COLO668 (cell line): ENCODE measurements at regions not wholly inside any gene's neighbourhood (a gene's known extent, or its start where the extent isn't known, plus 50 kb on each side); places are given as distances from the start of the nearest gene placed in this dataset.

ENCODE experiments used
- DNase-seq: peaks from one replicate; lab custom pipeline; 2025; ENCODE audit not compliant: unreplicated experiment; lab: John Stamatoyannopoulos, UW

GRCh38 chr7:136551618-136552017 is 316.8 kb upstream of the CHRM2 start:
- no peak for DNase-seq

- no peak for DNase-seq
Observed at GRCh38 chr7:136549756-136550155, 318.7 kb upstream of the CHRM2 start.

- DNase-seq: no peak
Observed at GRCh38 chr7:136533732-136534131, 334.7 kb upstream of the CHRM2 start.

GRCh38 chr7:136530831-136531230 is 337.6 kb upstream of the CHRM2 start:
- DNase-seq: no peak

- DNase-seq: no peak
Observed at GRCh38 chr7:136528329-136528728, 340.1 kb upstream of the CHRM2 start.

- DNase-seq: no peak
Observed at GRCh38 chr7:136527554-136527953, 340.9 kb upstream of the CHRM2 start.

GRCh38 chr7:136526408-136527105 is 341.9 kb upstream of the CHRM2 start:
- no peak for DNase-seq

- DNase-seq: no peak
Observed at GRCh38 chr7:136523571-136523970, 344.9 kb upstream of the CHRM2 start.

GRCh38 chr7:136517971-136518370 is 350.5 kb upstream of the CHRM2 start:
- no peak for DNase-seq

GRCh38 chr7:136514776-136515175 is 353.7 kb upstream of the CHRM2 start:
- DNase-seq: no peak

GRCh38 chr7:136513744-136514143 is 354.7 kb upstream of the CHRM2 start:
- DNase-seq: no peak

- DNase-seq: no peak
Observed at GRCh38 chr7:136509466-136509865, 359.0 kb upstream of the CHRM2 start.

GRCh38 chr7:136502162-136502561 is 366.3 kb upstream of the CHRM2 start:
- no peak for DNase-seq

- DNase-seq: no peak
Observed at GRCh38 chr7:136501151-136501550, 367.3 kb upstream of the CHRM2 start.

- no peak for DNase-seq
Observed at GRCh38 chr7:136496551-136496950, 371.9 kb upstream of the CHRM2 start.

- DNase-seq: no peak
Observed at GRCh38 chr7:136495081-136495480, 373.4 kb upstream of the CHRM2 start.

- DNase-seq: no peak
Observed at GRCh38 chr7:136492366-136492765, 376.1 kb upstream of the CHRM2 start.

- no peak for DNase-seq
Observed at GRCh38 chr7:136489808-136490207, 378.6 kb upstream of the CHRM2 start.

- DNase-seq: no peak
Observed at GRCh38 chr7:136480901-136481300, 387.6 kb upstream of the CHRM2 start.

- DNase-seq: no peak
Observed at GRCh38 chr7:136479922-136480321, 388.5 kb upstream of the CHRM2 start.

- DNase-seq: no peak
Observed at GRCh38 chr7:136470179-136470578, 398.3 kb upstream of the CHRM2 start.

GRCh38 chr7:136452949-136453348 is 415.5 kb upstream of the CHRM2 start:
- DNase-seq: no peak

- DNase-seq: no peak
Observed at GRCh38 chr7:136446751-136447150, 421.7 kb upstream of the CHRM2 start.
